ENCODE measurements at regions not wholly inside any gene's neighbourhood (a gene's known extent, or its start where the extent isn't known, plus 50 kb on each side); places are given as distances from the start of the nearest gene placed in this dataset.

- Mint-ChIP-seq H3K4me3 (no peak overlapping the region), H3K27me3 (peaks cover 6 to 7% of the 10 kb centered on the region in 2 donors), H3K36me3 (no peaks in the 10 kb centered on the region), H3K27ac (no peak overlapping the region), H3K9me3 (no peaks in the 10 kb centered on the region), H3K4me1 (no peaks in the 10 kb centered on the region)
- Histone ChIP-seq H3K4me3 (ENCODE audit: low read length) (no peak overlapping the region), H3K27me3 (ENCODE audit: insufficient read depth, low read length, poor library complexity, severe bottlenecking) (no peaks in the 10 kb centered on the region), H3K27ac (ENCODE audit: low read depth, low read length) (no peak overlapping the region), H3K36me3 (ENCODE audit: insufficient read depth, low read length) (no peaks in the 10 kb centered on the region), H3K9me3 (ENCODE audit: low read length) (no peaks in the 10 kb centered on the region), H3K4me1 (ENCODE audit: insufficient read depth, low read length) (no peaks in the 10 kb centered on the region)
- ChIA-PET POLR2A (no interaction called here), CTCF (no interaction called here)
- DNase-seq: no peak
Observed at GRCh38 chr21:30953605-30954004, 72.2 kb upstream of the KRTAP11-1 start.

GRCh38 chr21:30947141-30947540 lies 65.8 kb upstream of the KRTAP11-1 start:
- Histone ChIP-seq H3K4me1 (ENCODE audit: insufficient read depth, low read length) (no peaks in the 10 kb centered on the region), H3K27me3 (ENCODE audit: insufficient read depth, low read length, poor library complexity, severe bottlenecking) (no peaks in the 10 kb centered on the region), H3K9me3 (ENCODE audit: low read length) (no peaks in the 10 kb centered on the region), H3K4me3 (ENCODE audit: low read length) (no peak overlapping the region), H3K36me3 (ENCODE audit: insufficient read depth, low read length) (no peaks in the 10 kb centered on the region), H3K27ac (ENCODE audit: low read depth, low read length) (no peak overlapping the region)
- Mint-ChIP-seq H3K9me3 (no peaks in the 10 kb centered on the region), H3K27ac (no peak overlapping the region), H3K36me3 (no peaks in the 10 kb centered on the region), H3K4me3 (no peak overlapping the region), H3K4me1 (no peaks in the 10 kb centered on the region), H3K27me3 (peaks cover 4 to 6% of the 10 kb centered on the region in 2 donors)
- no peak for DNase-seq
- POLR2A ChIA-PET: no interaction called here
- CTCF ChIA-PET: no interaction called here

- Histone ChIP-seq H3K9me3 (ENCODE audit: low read length) (no peaks in the 10 kb centered on the region), H3K27me3 (ENCODE audit: insufficient read depth, low read length, poor library complexity, severe bottlenecking) (no peaks in the 10 kb centered on the region), H3K4me3 (ENCODE audit: low read length) (no peak overlapping the region), H3K36me3 (ENCODE audit: insufficient read depth, low read length) (no peaks in the 10 kb centered on the region), H3K27ac (ENCODE audit: low read depth, low read length) (no peak overlapping the region), H3K4me1 (ENCODE audit: insufficient read depth, low read length) (no peaks in the 10 kb centered on the region)
- peaks cover 4 to 6% of the 10 kb centered on the region in 2 donors for H3K27me3 Mint-ChIP-seq
- ChIA-PET POLR2A (no interaction called here), CTCF (no interaction called here)
- H3K9me3 Mint-ChIP-seq: no peaks in the 10 kb centered on the region
- no peaks in the 10 kb centered on the region for H3K4me1 Mint-ChIP-seq
- no peaks in the 10 kb centered on the region for H3K36me3 Mint-ChIP-seq
- H3K4me3 Mint-ChIP-seq: no peak overlapping the region
- H3K27ac Mint-ChIP-seq: no peak overlapping the region
- no peak for DNase-seq
Observed at GRCh38 chr21:30943920-30944319, 62.5 kb upstream of the KRTAP11-1 start.

GRCh38 chr21:30943243-30943642 lies 61.9 kb upstream of the KRTAP11-1 start:
- H3K4me3 Mint-ChIP-seq: no peak overlapping the region
- Histone ChIP-seq H3K9me3 (ENCODE audit: low read length) (no peaks in the 10 kb centered on the region), H3K36me3 (ENCODE audit: insufficient read depth, low read length) (no peaks in the 10 kb centered on the region), H3K4me1 (ENCODE audit: insufficient read depth, low read length) (no peaks in the 10 kb centered on the region), H3K4me3 (ENCODE audit: low read length) (no peak overlapping the region), H3K27ac (ENCODE audit: low read depth, low read length) (no peak overlapping the region), H3K27me3 (ENCODE audit: insufficient read depth, low read length, poor library complexity, severe bottlenecking) (no peaks in the 10 kb centered on the region)
- ChIA-PET POLR2A (no interaction called here), CTCF (no interaction called here)
- no peaks in the 10 kb centered on the region for H3K36me3 Mint-ChIP-seq
- no peaks in the 10 kb centered on the region for H3K9me3 Mint-ChIP-seq
- no peak for DNase-seq
- no peak overlapping the region for H3K27ac Mint-ChIP-seq
- H3K4me1 Mint-ChIP-seq: no peaks in the 10 kb centered on the region
- H3K27me3 Mint-ChIP-seq: peaks cover under 1 to 6% of the 10 kb centered on the region in 2 donors

- no peak overlapping the region for H3K27ac Mint-ChIP-seq
- no peak overlapping the region for H3K4me3 Mint-ChIP-seq
- H3K36me3 Mint-ChIP-seq: no peaks in the 10 kb centered on the region
- no peaks in the 10 kb centered on the region for H3K9me3 Mint-ChIP-seq
- ChIA-PET CTCF (no interaction called here), POLR2A (no interaction called here)
- Histone ChIP-seq H3K4me1 (ENCODE audit: insufficient read depth, low read length) (no peaks in the 10 kb centered on the region), H3K27ac (ENCODE audit: low read depth, low read length) (no peak overlapping the region), H3K27me3 (ENCODE audit: insufficient read depth, low read length, poor library complexity, severe bottlenecking) (no peaks in the 10 kb centered on the region), H3K4me3 (ENCODE audit: low read length) (no peak overlapping the region), H3K9me3 (ENCODE audit: low read length) (no peaks in the 10 kb centered on the region), H3K36me3 (ENCODE audit: insufficient read depth, low read length) (no peaks in the 10 kb centered on the region)
- H3K27me3 Mint-ChIP-seq: peaks cover 0 to 6% of the 10 kb centered on the region in 2 donors
- DNase-seq: no peak
- H3K4me1 Mint-ChIP-seq: no peaks in the 10 kb centered on the region
Observed at GRCh38 chr21:30942192-30942591, 60.8 kb upstream of the KRTAP11-1 start.

GRCh38 chr21:30936207-30936606 lies 54.8 kb upstream of the KRTAP11-1 start:
- Mint-ChIP-seq H3K27me3 (no peaks in the 10 kb centered on the region), H3K27ac (no peak overlapping the region), H3K36me3 (no peaks in the 10 kb centered on the region), H3K9me3 (peaks cover 0 to 4% (median 2%) of the 10 kb centered on the region in 5 donors), H3K4me3 (no peak overlapping the region), H3K4me1 (no peaks in the 10 kb centered on the region)
- no peaks in the 10 kb centered on the region for H3K27me3 ChIP-seq (ENCODE audit: insufficient read depth, low read length, poor library complexity, severe bottlenecking)
- H3K9me3 ChIP-seq (ENCODE audit: low read length): no peaks in the 10 kb centered on the region
- H3K4me3 ChIP-seq (ENCODE audit: low read length): no peak overlapping the region
- H3K36me3 ChIP-seq (ENCODE audit: insufficient read depth, low read length): no peaks in the 10 kb centered on the region
- ChIA-PET CTCF (no interaction called here), POLR2A (no interaction called here)
- H3K4me1 ChIP-seq (ENCODE audit: insufficient read depth, low read length): no peaks in the 10 kb centered on the region
- no peak for DNase-seq
- H3K27ac ChIP-seq (ENCODE audit: low read depth, low read length): no peak overlapping the region

GRCh38 chr21:30935889-30936168 lies 54.4 kb upstream of the KRTAP11-1 start:
- no peaks in the 10 kb centered on the region for H3K4me1 Mint-ChIP-seq
- no peak overlapping the region for H3K4me3 Mint-ChIP-seq
- H3K9me3 Mint-ChIP-seq: peaks cover 0 to 4% (median 2%) of the 10 kb centered on the region in 5 donors
- H3K27ac Mint-ChIP-seq: no peak overlapping the region
- Histone ChIP-seq H3K4me1 (ENCODE audit: insufficient read depth, low read length) (no peaks in the 10 kb centered on the region), H3K4me3 (ENCODE audit: low read length) (no peak overlapping the region), H3K27ac (ENCODE audit: low read depth, low read length) (no peak overlapping the region), H3K36me3 (ENCODE audit: insufficient read depth, low read length) (no peaks in the 10 kb centered on the region), H3K9me3 (ENCODE audit: low read length) (no peaks in the 10 kb centered on the region), H3K27me3 (ENCODE audit: insufficient read depth, low read length, poor library complexity, severe bottlenecking) (no peaks in the 10 kb centered on the region)
- CTCF ChIA-PET: no interaction called here
- H3K27me3 Mint-ChIP-seq: no peaks in the 10 kb centered on the region
- H3K36me3 Mint-ChIP-seq: no peaks in the 10 kb centered on the region
- POLR2A ChIA-PET: no interaction called here
- no peak for DNase-seq

GRCh38 chr21:30935121-30935888 lies 53.9 kb upstream of the KRTAP11-1 start:
- Histone ChIP-seq H3K36me3 (ENCODE audit: insufficient read depth, low read length) (no peaks in the 10 kb centered on the region), H3K27me3 (ENCODE audit: insufficient read depth, low read length, poor library complexity, severe bottlenecking) (no peaks in the 10 kb centered on the region), H3K9me3 (ENCODE audit: low read length) (no peaks in the 10 kb centered on the region), H3K4me1 (ENCODE audit: insufficient read depth, low read length) (no peaks in the 10 kb centered on the region), H3K4me3 (ENCODE audit: low read length) (no peak overlapping the region), H3K27ac (ENCODE audit: low read depth, low read length) (no peak overlapping the region)
- Mint-ChIP-seq H3K4me3 (no peak overlapping the region), H3K4me1 (no peaks in the 10 kb centered on the region), H3K36me3 (no peaks in the 10 kb centered on the region), H3K27me3 (no peaks in the 10 kb centered on the region), H3K9me3 (peaks cover 0 to 4% (median 2%) of the 10 kb centered on the region in 5 donors), H3K27ac (no peak overlapping the region)
- ChIA-PET CTCF (no interaction called here), POLR2A (no interaction called here)
- no peak for DNase-seq

- CTCF ChIA-PET: no interaction called here
- no peaks in the 10 kb centered on the region for H3K9me3 ChIP-seq (ENCODE audit: low read length)
Observed at GRCh38 chr21:30932686-30933085, 51.3 kb upstream of the KRTAP11-1 start.

More at GRCh38 chr21:30932686-30933085, 51.3 kb upstream of the KRTAP11-1 start:
- POLR2A ChIA-PET: no interaction called here
- no peak overlapping the region for H3K4me3 Mint-ChIP-seq
- no peaks in the 10 kb centered on the region for H3K36me3 Mint-ChIP-seq
- Histone ChIP-seq H3K27me3 (ENCODE audit: insufficient read depth, low read length, poor library complexity, severe bottlenecking) (no peaks in the 10 kb centered on the region), H3K4me3 (ENCODE audit: low read length) (no peak overlapping the region), H3K36me3 (ENCODE audit: insufficient read depth, low read length) (no peaks in the 10 kb centered on the region), H3K27ac (ENCODE audit: low read depth, low read length) (no peak overlapping the region), H3K4me1 (ENCODE audit: insufficient read depth, low read length) (no peaks in the 10 kb centered on the region)
- H3K9me3 Mint-ChIP-seq: peaks cover 0 to 4% (median 2%) of the 10 kb centered on the region in 5 donors
- H3K4me1 Mint-ChIP-seq: no peaks in the 10 kb centered on the region
- no peak for DNase-seq
- no peak overlapping the region for H3K27ac Mint-ChIP-seq
- peaks cover under 1 to 1% of the 10 kb centered on the region in 2 donors for H3K27me3 Mint-ChIP-seq
